K562 (cell line): ENCODE measurements at regions not wholly inside any gene's neighbourhood (a gene's known extent, or its start where the extent isn't known, plus 50 kb on each side); places are given as distances from the start of the nearest gene placed in this dataset.

Experiments used
- ATAC-seq: fragments of 200-7000 bp; cut with Tn5 transposase; 3 replicates; pipeline ENCODE4 v1.9.1; 2020; ENCODE audit warnings: moderate library complexity
- BruUV-seq: library from RNA; stranded (reverse); fragments of 400-500 nt; replicated peaks from 2 replicates; lab custom pipeline; 2021; lab: Mats Ljungman, UMichigan
- CTCF ChIA-PET: fragments of 300-600 bp; formaldehyde crosslinking; extraction: SDS; loops from one replicate; lab custom pipeline; 2021; ENCODE audit warnings: low intra/inter-chr PET ratio; lab: Yijun Ruan, JAX
- POLR2A ChIA-PET: fragments of 300-600, 350-650 bp; sonication (Branson Sonifier 250); formaldehyde crosslinking; extraction: SDS; loops from one replicate; lab custom pipeline; 2021; ENCODE audit warnings: antibody characterized with exemption, inconsistent platforms; lab: Yijun Ruan, JAX
- DNase-seq, 4 experiments: peaks; one replicate each; pipeline versions ENCODE4 v3.0.0 to v3.0.0-alpha.2; 2011 to 2018; ENCODE audit warnings: low spot score in 3 of 4, mixed read lengths in 3 of 4; ENCODE audit errors: extremely low read depth in 1 of 4
- FAIRE-seq: peaks from 2 replicates; lab custom pipeline; 2011; peaks lifted over from hg19 to GRCh38; lab: Jason Lieb, UNC
- H2AFZ ChIP-seq: 2 replicates; pipeline ENCODE4 v1.6.0; 2011; ENCODE audit warnings: low read depth, low read length, control low read depth, inconsistent platforms
- H3K27ac ChIP-seq: fragments of 200-600 bp; 3 replicates; pipeline ENCODE4 v1.8.0; 2011; ENCODE audit warnings: low read depth, mild to moderate bottlenecking, control low read depth, inconsistent platforms, low read length, moderate library complexity, mixed read lengths; ENCODE audit errors: extremely low read depth
- H3K27me3 ChIP-seq, 2 experiments: fragments of 300-600 bp in 1 of 2; 2 replicates in 1 of 2; 3 replicates in 1 of 2; pipeline versions ENCODE4 v1.6.0 to v1.8.0; 2011; ENCODE audit warnings: inconsistent platforms in 2 of 2, low read length in 2 of 2, mild to moderate bottlenecking in 1 of 2, mixed read lengths in 1 of 2, moderate library complexity in 1 of 2; ENCODE audit not compliant: control insufficient read depth in 2 of 2, insufficient read depth in 2 of 2
- H3K36me3 ChIP-seq: fragments of 300-600 bp; 3 replicates; pipeline ENCODE4 v1.8.0; 2011; ENCODE audit warnings: mild to moderate bottlenecking, low read length, inconsistent platforms; ENCODE audit not compliant: control insufficient read depth, insufficient read depth
- H3K4me1 ChIP-seq, 2 experiments: fragments of 200-600 bp in 1 of 2; replicated peaks in 1 of 2; 2 replicates in 1 of 2; 3 replicates in 1 of 2; pipeline versions ENCODE4 v1.5.1 to v1.8.0; 2011; ENCODE audit warnings: inconsistent platforms in 2 of 2, low read length in 2 of 2, mild to moderate bottlenecking in 1 of 2, mixed read lengths in 1 of 2, moderate library complexity in 1 of 2; ENCODE audit not compliant: control insufficient read depth in 2 of 2, insufficient read depth in 2 of 2
- H3K4me2 ChIP-seq: 2 replicates; pipeline ENCODE4 v1.6.1; 2011; ENCODE audit warnings: low read length, control low read depth, inconsistent platforms, mixed read lengths; ENCODE audit not compliant: insufficient read depth
- H3K4me3 ChIP-seq: fragments of 200-600 bp; sonication (generic), shearing (Covaris generic); 2 replicates; pipeline ENCODE4 v1.5.1; 2016; ENCODE audit warnings: control low read depth, inconsistent platforms
- H3K79me2 ChIP-seq: fragments of 200-600 bp; 3 replicates; pipeline ENCODE4 v1.8.0; 2011; ENCODE audit warnings: low read length, inconsistent platforms; ENCODE audit not compliant: control insufficient read depth, insufficient read depth
- H3K9ac ChIP-seq, 2 experiments: 2 replicates each; pipeline versions ENCODE4 v1.6.0 to v1.6.1; 2011; ENCODE audit warnings: low read depth in 2 of 2, low read length in 2 of 2, control low read depth in 1 of 2, inconsistent platforms in 1 of 2, mild to moderate bottlenecking in 1 of 2, mixed read lengths in 1 of 2; ENCODE audit not compliant: insufficient read depth in 1 of 2
- H3K9me1 ChIP-seq: one replicate; pipeline ENCODE4 v1.6.0; 2011; ENCODE audit warnings: inconsistent platforms, mild to moderate bottlenecking, low read length, moderate library complexity; ENCODE audit not compliant: control insufficient read depth, insufficient read depth
- H3K9me3 ChIP-seq: replicated peaks from 2 replicates; pipeline ENCODE4 v1.5.1; 2011; ENCODE audit warnings: low read depth, low read length, inconsistent platforms; ENCODE audit not compliant: control insufficient read depth, insufficient read depth
- H4K20me1 ChIP-seq: replicated peaks from 2 replicates; pipeline ENCODE4 v1.6.1; 2011; ENCODE audit warnings: low read length, inconsistent platforms, mixed read lengths; ENCODE audit not compliant: control insufficient read depth, insufficient read depth
- ARID2 ChIP-seq: fragments of 450-650 bp; IDR thresholded peaks from 2 replicates; pipeline ENCODE4 v1.6.1; 2017; ENCODE audit warnings: antibody characterized with exemption, mild to moderate bottlenecking
- CAMTA2 ChIP-seq: fragments of 250-450 bp; sonication (Bioruptor Pico); conservative IDR thresholded peaks from 2 replicates; pipeline ENCODE4 v1.5.1; 2022
- ELK1 ChIP-seq: sonication (generic); formaldehyde crosslinking; IDR thresholded peaks from 2 replicates; pipeline ENCODE4 v1.8.1; 2022; ENCODE audit warnings: missing genetic modification reagents
- GATAD2B ChIP-seq: fragments of 450-650 bp; IDR thresholded peaks from 2 replicates; pipeline ENCODE4 v1.6.1; 2017; ENCODE audit warnings: mild to moderate bottlenecking, borderline replicate concordance
- NRF1 ChIP-seq, 2 experiments: fragments of 450-650 bp; IDR thresholded peaks in 1 of 2; conservative IDR thresholded peaks in 1 of 2; 2 replicates each; pipeline ENCODE4 v1.6.1; 2014; ENCODE audit warnings: mild to moderate bottlenecking in 2 of 2
- PTBP1 ChIP-seq: fragments of 200-400 bp; formaldehyde crosslinking; IDR thresholded peaks from 2 replicates; pipeline ENCODE4 v1.6.1; 2017; ENCODE audit warnings: low read depth, low read length
- RAD51 ChIP-seq: fragments of 450-650 bp; IDR thresholded peaks from 2 replicates; pipeline ENCODE4 v1.7.1; 2016; ENCODE audit warnings: low read depth, mild to moderate bottlenecking, borderline replicate concordance
- SOX6 ChIP-seq: fragments of 450-650 bp; IDR thresholded peaks from 2 replicates; pipeline ENCODE4 v1.6.1; 2014; ENCODE audit warnings: mild to moderate bottlenecking
- STAG1 ChIP-seq: sonication (generic); formaldehyde crosslinking; IDR thresholded peaks from 2 replicates; pipeline ENCODE4 v1.5.0; 2020; ENCODE audit warnings: missing genetic modification reagents, borderline replicate concordance
- TAL1 ChIP-seq: fragments of 450-650 bp; IDR thresholded peaks from 2 replicates; pipeline ENCODE4 v1.6.1; 2016; ENCODE audit warnings: mild to moderate bottlenecking
- ZBTB33 ChIP-seq: sonication (generic); formaldehyde crosslinking; IDR thresholded peaks from 2 replicates; pipeline ENCODE4 v1.8.1; 2023; ENCODE audit warnings: mild to moderate bottlenecking, missing genetic modification reagents
- ZNF311 ChIP-seq: fragments of 250-450 bp; sonication (Bioruptor Pico); IDR thresholded peaks from 2 replicates; pipeline ENCODE4 v1.4.0; 2020; ENCODE audit warnings: mild to moderate bottlenecking, moderate library complexity
- ZNF384 ChIP-seq: IDR thresholded peaks from 2 replicates; pipeline ENCODE4 v1.6.1; 2012; ENCODE audit warnings: low read depth, low read length, improper control_type of control experiment
- WGBS: fragments of 100-300 bp; shearing (Covaris generic); methylation state at CpG from one replicate; pipeline ENCODE4 v1.1.6; 2016; ENCODE audit warnings: low coverage, mixed read lengths; ENCODE audit not compliant: insufficient coverage; ENCODE audit errors: missing lambda C conversion rate; 5-methylcytosine and 5-hydroxymethylcytosine counted together
- in situ Hi-C: fragments of 300-500 bp; cut with MboI; formaldehyde crosslinking; loops from 4 replicates; pipeline ENCODE4 v1.15.0; 2018; ENCODE audit warnings: inconsistent platforms, mixed read lengths
- intact Hi-C: fragments of 100-400 bp; cut with micrococcal nuclease; formaldehyde crosslinking; loops from 2 replicates; pipeline ENCODE4 v1.14.2; 2022

GRCh38 chr16:73549984-73550631 is 502.2 kb upstream of the ZFHX3 start (continued):
- no peak for TF ChIP-seq CAMTA2 (CRISPR knock-in tag)

GRCh38 chr16:73547552-73548403 is 499.9 kb upstream of the ZFHX3 start:
- H4K20me1 ChIP-seq = no peaks in the 10 kb centered on the region
- ATAC-seq = no peak
- H3K4me1 ChIP-seq = no peaks in the 10 kb centered on the region
- no TSS peak for BruUV-seq
- H2AFZ ChIP-seq = no peak overlapping the region
- TF ChIP-seq ARID2 (no peak), ZNF384 (no peak), ZBTB33 (no peak), RAD51 (no peak), STAG1 (CRISPR knock-in tag) (no peak), ELK1 (CRISPR knock-in tag) (no peak), NRF1 (conservative IDR thresholded peaks at IDR 0.05 in 1 of 2, IDR thresholded peaks at IDR 0.05 in 1 of 2) (no peak), PTBP1 (no peak), TAL1 (no peak), ZNF311 (no peak), GATAD2B (no peak), SOX6 (no peak)
- CTCF ChIA-PET = no interaction called here
- no peak overlapping the region for H3K9ac ChIP-seq
- H3K9me1 ChIP-seq = no peaks in the 10 kb centered on the region
- H3K27me3 ChIP-seq = peaks cover 11 to 27% of the 10 kb centered on the region in 2 experiments; a peak in 4 of 5 replicates
- H3K4me2 ChIP-seq = no peak overlapping the region
- DNase-seq = no peak
- WGBS = 0% methylated on average over 9 of the region's 9 CpGs
- POLR2A ChIA-PET = interaction anchor here (0.7 kb wide), 1 partner anchor 186 kb away, joined by 3 read pairs; no protein-coding TSS in a partner anchor
- in situ Hi-C loops (no loop called here), intact Hi-C loops (no loop called here)
- no peaks in the 10 kb centered on the region for H3K9me3 ChIP-seq
- no peaks in the 10 kb centered on the region for H3K79me2 ChIP-seq
- no peak for FAIRE-seq
- no peak overlapping the region for H3K27ac ChIP-seq
- H3K36me3 ChIP-seq = no peaks in the 10 kb centered on the region
- no peak overlapping the region for H3K4me3 ChIP-seq
